MM.1S (cell line): ENCODE measurements at regions not wholly inside any gene's neighbourhood (a gene's known extent, or its start where the extent isn't known, plus 50 kb on each side); places are given as distances from the start of the nearest gene placed in this dataset.

ENCODE experiments used
- DNase-seq: peaks from one replicate; pipeline ENCODE4 v3.0.0-alpha.2; 2015
- H2AFZ ChIP-seq: fragments of 300-600 bp; sonication (generic); 2 replicates; pipeline ENCODE4 v1.6.0; 2016; ENCODE audit warnings: antibody characterized with exemption, low read length
- H3F3A ChIP-seq: fragments of 300-600 bp; sonication (generic); 2 replicates; pipeline ENCODE4 v1.6.1; 2016; ENCODE audit warnings: mild to moderate bottlenecking, antibody characterized with exemption, low read length, moderate library complexity, mixed read lengths; ENCODE audit not compliant: insufficient read depth
- H3K27ac ChIP-seq: fragments of 300-600 bp; sonication (generic); 2 replicates; pipeline ENCODE4 v1.5.1; 2016; ENCODE audit warnings: mild to moderate bottlenecking, low read length
- H3K27me3 ChIP-seq: fragments of 300-600 bp; sonication (generic); replicated peaks from 2 replicates; pipeline ENCODE4 v1.6.0; 2016; ENCODE audit warnings: low read length; ENCODE audit not compliant: insufficient read depth
- H3K36me3 ChIP-seq: fragments of 300-600 bp; sonication (generic); replicated peaks from 2 replicates; pipeline ENCODE4 v1.6.1; 2016; ENCODE audit warnings: mild to moderate bottlenecking, low read length, mixed read lengths; ENCODE audit not compliant: insufficient read depth
- H3K4me1 ChIP-seq: fragments of 300-600 bp; sonication (generic); 2 replicates; pipeline ENCODE4 v1.6.1; 2016; ENCODE audit warnings: low read length, mixed read lengths
- H3K4me2 ChIP-seq: fragments of 300-600 bp; sonication (generic); 2 replicates; pipeline ENCODE4 v1.6.0; 2016; ENCODE audit warnings: low read depth, low read length
- H3K4me3 ChIP-seq: fragments of 300-600 bp; sonication (generic); 2 replicates; pipeline ENCODE4 v1.5.1; 2016; ENCODE audit warnings: low read length, mixed read lengths
- H3K79me2 ChIP-seq: fragments of 300-600 bp; sonication (generic); 2 replicates; pipeline ENCODE4 v1.6.1; 2016; ENCODE audit warnings: mixed run types, low read length, mixed read lengths
- H3K9ac ChIP-seq: fragments of 300-600 bp; sonication (generic); 2 replicates; pipeline ENCODE4 v1.6.1; 2016; ENCODE audit warnings: low read length, mixed read lengths
- H3K9me2 ChIP-seq: fragments of 300-600 bp; sonication (generic); replicated peaks from 2 replicates; pipeline ENCODE4 v1.6.1; 2016; ENCODE audit warnings: mild to moderate bottlenecking, low read length, mixed read lengths; ENCODE audit not compliant: insufficient read depth
- H3K9me3 ChIP-seq: fragments of 300-600 bp; sonication (generic); replicated peaks from 2 replicates; pipeline ENCODE4 v1.6.1; 2016; ENCODE audit warnings: mild to moderate bottlenecking, low read length, mixed read lengths; ENCODE audit not compliant: insufficient read depth
- H4K20me1 ChIP-seq: fragments of 300-600 bp; sonication (generic); 2 replicates; pipeline ENCODE4 v1.6.1; 2016; ENCODE audit warnings: mild to moderate bottlenecking, low read length, moderate library complexity, mixed read lengths; ENCODE audit not compliant: insufficient read depth
- EZH2 ChIP-seq: fragments of 300-600 bp; sonication (generic); optimal IDR thresholded peaks from 2 replicates; pipeline ENCODE3; 2017; ENCODE audit warnings: low read depth, mild to moderate bottlenecking, antibody characterized with exemption, low read length, mixed read lengths
- EZH2phosphoT487 ChIP-seq: fragments of 300-600 bp; sonication (generic); IDR thresholded peaks from 2 replicates; pipeline ENCODE4 v1.6.1; 2018; ENCODE audit warnings: antibody characterized with exemption, low read length
- TF ChIP-seq, protein P1 (sequence below): fragments of 300-600 bp; sonication (generic); IDR thresholded peaks from 2 replicates; pipeline ENCODE4 v1.5.1; 2016; ENCODE audit warnings: antibody characterized with exemption, low read length, mixed read lengths

- no peaks in the 10 kb centered on the region for H4K20me1 ChIP-seq
- no peak overlapping the region for H3K27ac ChIP-seq
- no peaks in the 10 kb centered on the region for H3F3A ChIP-seq
- no peaks in the 10 kb centered on the region for H3K27me3 ChIP-seq
- H3K9me2 ChIP-seq = no peaks in the 10 kb centered on the region
- no peaks in the 10 kb centered on the region for H3K79me2 ChIP-seq
- no peaks in the 10 kb centered on the region for H3K9me3 ChIP-seq
- no peak for DNase-seq
- H2AFZ ChIP-seq = no peak overlapping the region
- H3K4me1 ChIP-seq = no peaks in the 10 kb centered on the region
- H3K36me3 ChIP-seq = no peaks in the 10 kb centered on the region
- H3K4me2 ChIP-seq = no peak overlapping the region
- no peak overlapping the region for H3K4me3 ChIP-seq
- no peak for TF ChIP-seq EZH2phosphoT487
- TF ChIP-seq, protein P1, sequence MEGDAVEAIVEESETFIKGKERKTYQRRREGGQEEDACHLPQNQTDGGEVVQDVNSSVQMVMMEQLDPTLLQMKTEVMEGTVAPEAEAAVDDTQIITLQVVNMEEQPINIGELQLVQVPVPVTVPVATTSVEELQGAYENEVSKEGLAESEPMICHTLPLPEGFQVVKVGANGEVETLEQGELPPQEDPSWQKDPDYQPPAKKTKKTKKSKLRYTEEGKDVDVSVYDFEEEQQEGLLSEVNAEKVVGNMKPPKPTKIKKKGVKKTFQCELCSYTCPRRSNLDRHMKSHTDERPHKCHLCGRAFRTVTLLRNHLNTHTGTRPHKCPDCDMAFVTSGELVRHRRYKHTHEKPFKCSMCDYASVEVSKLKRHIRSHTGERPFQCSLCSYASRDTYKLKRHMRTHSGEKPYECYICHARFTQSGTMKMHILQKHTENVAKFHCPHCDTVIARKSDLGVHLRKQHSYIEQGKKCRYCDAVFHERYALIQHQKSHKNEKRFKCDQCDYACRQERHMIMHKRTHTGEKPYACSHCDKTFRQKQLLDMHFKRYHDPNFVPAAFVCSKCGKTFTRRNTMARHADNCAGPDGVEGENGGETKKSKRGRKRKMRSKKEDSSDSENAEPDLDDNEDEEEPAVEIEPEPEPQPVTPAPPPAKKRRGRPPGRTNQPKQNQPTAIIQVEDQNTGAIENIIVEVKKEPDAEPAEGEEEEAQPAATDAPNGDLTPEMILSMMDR = no peak
- no peak for TF ChIP-seq EZH2
- H3K9ac ChIP-seq = no peak overlapping the region
Measured at GRCh38 chr6:44505751-44506150, 118.2 kb downstream of the CDC5L start.

DNA sequence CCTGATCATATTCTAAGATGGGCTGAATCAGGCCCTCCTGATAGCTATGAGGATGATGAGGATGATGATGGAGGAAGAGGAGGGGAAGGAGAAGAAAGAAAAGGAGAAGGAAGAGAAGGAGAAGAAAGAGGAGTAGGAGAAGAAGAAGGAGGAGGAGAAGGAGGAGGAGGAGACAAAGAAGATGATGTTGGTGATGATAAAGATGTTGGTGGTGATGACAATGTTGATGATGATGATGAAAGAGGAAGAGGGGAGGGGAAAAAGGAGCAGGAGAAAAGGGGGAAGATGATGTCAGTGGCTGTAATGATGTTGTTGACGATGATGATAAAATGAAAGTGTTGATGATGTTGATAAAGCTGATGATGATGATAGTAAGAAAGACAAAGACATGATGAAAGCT, 119.5 kb downstream of the CDC5L start:
- DNase-seq = no peak
- TF ChIP-seq EZH2phosphoT487 (no peak), EZH2 (no peak)
- TF ChIP-seq, protein P1 = no peak
- no peaks in the 10 kb centered on the region for H3K9me3 ChIP-seq

DNA sequence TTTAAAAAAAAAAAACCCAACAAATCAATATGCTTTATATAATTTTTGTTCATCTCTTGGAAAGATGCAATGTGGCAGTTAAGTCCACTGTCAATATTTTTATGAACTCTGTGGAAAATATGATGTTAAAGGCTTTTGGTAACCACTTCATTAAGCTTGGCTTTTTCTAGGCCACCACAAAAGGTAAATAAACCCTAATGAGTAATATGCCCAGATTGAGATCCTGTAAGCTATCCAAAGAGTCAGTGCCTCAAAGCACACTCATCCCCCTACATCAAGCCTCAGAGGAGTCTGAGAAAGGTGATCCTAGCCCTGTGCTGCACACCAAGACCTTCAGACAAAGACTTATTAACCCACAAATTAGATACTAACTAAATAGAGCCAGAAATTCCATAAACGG, 121.1 kb downstream of the CDC5L start:
- Histone ChIP-seq H3K4me1 (no peaks in the 10 kb centered on the region), H3K27ac (no peak overlapping the region), H2AFZ (no peak overlapping the region), H3K27me3 (no peaks in the 10 kb centered on the region), H3K9me2 (no peaks in the 10 kb centered on the region), H3K4me2 (no peak overlapping the region), H3K36me3 (no peaks in the 10 kb centered on the region), H4K20me1 (no peaks in the 10 kb centered on the region), H3K79me2 (no peaks in the 10 kb centered on the region), H3F3A (no peaks in the 10 kb centered on the region), H3K9me3 (no peaks in the 10 kb centered on the region), H3K4me3 (no peak overlapping the region), H3K9ac (no peak overlapping the region)
- TF ChIP-seq EZH2 = no peak
- no peak for TF ChIP-seq EZH2phosphoT487
- TF ChIP-seq, protein P1 = no peak
- DNase-seq = no peak

More for the DNA sequence above, 119.5 kb downstream of the CDC5L start:
- Histone ChIP-seq H3K79me2 (no peaks in the 10 kb centered on the region), H2AFZ (no peak overlapping the region), H3K36me3 (no peaks in the 10 kb centered on the region), H3K4me3 (no peak overlapping the region), H3K4me1 (no peaks in the 10 kb centered on the region), H4K20me1 (no peaks in the 10 kb centered on the region), H3F3A (no peaks in the 10 kb centered on the region), H3K27me3 (no peaks in the 10 kb centered on the region), H3K4me2 (no peak overlapping the region), H3K9ac (no peak overlapping the region), H3K27ac (no peak overlapping the region), H3K9me2 (no peaks in the 10 kb centered on the region)
